ENCODE measurements at regions not wholly inside any gene's neighbourhood (a gene's known extent, or its start where the extent isn't known, plus 50 kb on each side); places are given as distances from the start of the nearest gene placed in this dataset.
"Not testable (repeated sequence)": the region's sequence is repeated elsewhere in the genome, so short reads cannot be mapped to it uniquely, and the experiment has no call there.

DNA sequence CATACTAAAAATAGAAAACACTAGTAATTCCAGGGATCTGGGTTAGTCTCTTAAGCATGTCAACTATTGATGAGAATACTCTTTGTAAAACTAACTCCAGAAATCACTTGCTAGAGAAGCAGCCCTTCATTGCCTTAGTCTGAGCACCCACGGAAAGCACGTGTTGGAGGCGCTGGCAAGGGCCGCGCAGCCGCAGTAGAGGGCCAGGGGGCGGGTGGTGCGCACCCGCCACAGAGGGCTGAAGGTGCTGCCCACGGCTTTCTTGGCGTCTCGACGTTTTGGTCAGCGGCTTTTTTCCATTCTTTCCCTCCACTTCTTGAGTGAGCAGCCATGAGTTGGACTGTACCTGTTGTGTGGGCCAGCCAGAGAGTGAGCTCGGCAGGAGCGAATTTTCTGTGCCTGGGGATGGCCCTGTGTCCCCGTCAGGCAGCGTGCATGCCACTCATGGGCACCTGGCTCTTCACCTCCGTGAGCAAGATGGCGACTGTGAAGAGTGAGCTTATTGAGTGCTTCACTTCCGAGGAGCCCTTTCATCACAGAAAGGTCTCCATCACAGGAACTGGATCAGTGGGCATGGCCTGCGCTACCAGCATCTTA lies 68.4 kb upstream of the PPM1H start:
- no peak for TF ChIP-seq CTCF (IDR thresholded peaks at IDR 0.05; ENCODE audit: low read length, missing control alignments)
- no peak overlapping the region for H3K4me3 ChIP-seq (replicated peaks; ENCODE audit: low read depth, low read length)
- DNase-seq (ENCODE audit: low read depth), result no peak

DNA sequence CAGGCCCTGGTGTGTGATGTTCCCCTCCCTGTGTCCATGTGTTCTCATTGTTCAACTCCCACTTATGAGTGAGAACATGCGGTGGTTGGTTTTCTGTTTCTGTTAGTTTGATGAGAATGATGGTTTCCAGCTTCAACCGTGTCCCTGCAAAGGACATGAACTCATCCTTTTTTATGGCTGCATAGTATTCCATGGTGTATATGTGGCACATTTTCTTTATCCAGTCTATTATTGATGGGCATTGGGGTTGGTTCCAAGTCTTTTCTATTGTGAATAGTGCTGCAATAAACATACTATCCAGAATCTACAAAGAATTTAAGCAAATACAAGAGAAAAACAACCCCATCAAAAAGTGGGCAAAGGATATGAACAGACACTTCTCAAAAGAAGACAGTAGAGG lies 67.1 kb upstream of the PPM1H start:
- not testable (repeated sequence) for H3K4me3 ChIP-seq (replicated peaks; ENCODE audit: low read depth, low read length); DNase-seq (ENCODE audit: low read depth)

GRCh38 chr12:62998454-62998853 lies 63.5 kb upstream of the PPM1H start:
- DNase-seq (ENCODE audit: low read depth), result no peak
- TF ChIP-seq CTCF (IDR thresholded peaks at IDR 0.05; ENCODE audit: low read length, missing control alignments), result no peak
- H3K4me3 ChIP-seq (replicated peaks; ENCODE audit: low read depth, low read length), result no peak overlapping the region

- H3K4me3 ChIP-seq (replicated peaks; ENCODE audit: low read depth, low read length), result no peak overlapping the region
- TF ChIP-seq CTCF (IDR thresholded peaks at IDR 0.05; ENCODE audit: low read length, missing control alignments), result no peak
- DNase-seq (ENCODE audit: low read depth), result no peak
Observed at GRCh38 chr12:62995097-62995496, 60.1 kb upstream of the PPM1H start.

GRCh38 chr12:62986844-62987243 lies 51.9 kb upstream of the PPM1H start:
- no peak for DNase-seq (ENCODE audit: low read depth)
- no peak for TF ChIP-seq CTCF (IDR thresholded peaks at IDR 0.05; ENCODE audit: low read length, missing control alignments)
- no peak overlapping the region for H3K4me3 ChIP-seq (replicated peaks; ENCODE audit: low read depth, low read length)
